GM10266 (cell line): ENCODE measurements at regions not wholly inside any gene's neighbourhood (a gene's known extent, or its start where the extent isn't known, plus 50 kb on each side); places are given as distances from the start of the nearest gene placed in this dataset.
A peak's percentile ranks its signal among the peaks of the same experiment; 100 is the strongest.

Source experiments
- DNase-seq: peaks from one replicate; pipeline ENCODE4 v3.0.0; 2012; ENCODE audit errors: extremely low spot score
- TF ChIP-seq, protein P1 (sequence below): IDR thresholded peaks from 2 replicates; pipeline ENCODE4 v1.5.1; 2012; ENCODE audit warnings: mild to moderate bottlenecking, low read depth; ENCODE audit not compliant: control insufficient read depth, insufficient read depth; ENCODE audit errors: missing control alignments

- TF ChIP-seq, protein P1, sequence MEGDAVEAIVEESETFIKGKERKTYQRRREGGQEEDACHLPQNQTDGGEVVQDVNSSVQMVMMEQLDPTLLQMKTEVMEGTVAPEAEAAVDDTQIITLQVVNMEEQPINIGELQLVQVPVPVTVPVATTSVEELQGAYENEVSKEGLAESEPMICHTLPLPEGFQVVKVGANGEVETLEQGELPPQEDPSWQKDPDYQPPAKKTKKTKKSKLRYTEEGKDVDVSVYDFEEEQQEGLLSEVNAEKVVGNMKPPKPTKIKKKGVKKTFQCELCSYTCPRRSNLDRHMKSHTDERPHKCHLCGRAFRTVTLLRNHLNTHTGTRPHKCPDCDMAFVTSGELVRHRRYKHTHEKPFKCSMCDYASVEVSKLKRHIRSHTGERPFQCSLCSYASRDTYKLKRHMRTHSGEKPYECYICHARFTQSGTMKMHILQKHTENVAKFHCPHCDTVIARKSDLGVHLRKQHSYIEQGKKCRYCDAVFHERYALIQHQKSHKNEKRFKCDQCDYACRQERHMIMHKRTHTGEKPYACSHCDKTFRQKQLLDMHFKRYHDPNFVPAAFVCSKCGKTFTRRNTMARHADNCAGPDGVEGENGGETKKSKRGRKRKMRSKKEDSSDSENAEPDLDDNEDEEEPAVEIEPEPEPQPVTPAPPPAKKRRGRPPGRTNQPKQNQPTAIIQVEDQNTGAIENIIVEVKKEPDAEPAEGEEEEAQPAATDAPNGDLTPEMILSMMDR = no peak
- DNase-seq = no peak
These were observed 129.6 kb downstream of the SEMA6D start for GRCh38 chr15:47846876-47847275.

DNA sequence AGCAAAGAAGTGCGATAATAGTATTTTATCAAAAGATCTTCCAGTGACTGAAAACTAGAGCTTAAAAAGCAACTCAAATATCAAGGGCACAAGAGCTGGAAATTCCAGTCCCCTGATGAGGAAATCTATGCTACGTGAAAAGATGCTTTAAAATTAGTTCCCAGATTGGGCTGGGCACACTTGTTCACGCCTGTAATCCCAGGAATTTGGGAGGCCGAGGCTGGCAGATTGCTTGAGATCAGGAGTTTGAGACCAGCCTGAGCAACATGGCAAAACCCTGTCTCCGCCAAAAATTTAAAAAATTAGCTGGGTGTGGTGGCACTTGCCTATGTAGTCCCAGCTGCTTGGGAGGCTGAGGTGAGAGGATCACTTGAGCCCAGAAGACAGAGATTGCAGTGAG lies 138.8 kb downstream of the SEMA6D start:
- TF ChIP-seq, protein P1 = no peak
- no peak for DNase-seq

- TF ChIP-seq, protein P1 = no peak
- no peak for DNase-seq
These were observed 139.9 kb downstream of the SEMA6D start for GRCh38 chr15:47857014-47857775.

- no peak for DNase-seq
- TF ChIP-seq, protein P1 = no peak
These were observed 140.5 kb downstream of the SEMA6D start for GRCh38 chr15:47857776-47858167.

- DNase-seq = no peak
- TF ChIP-seq, protein P1 = no peak
These were observed 144.0 kb downstream of the SEMA6D start for GRCh38 chr15:47861111-47861903.

- peak; percentile 25 for DNase-seq
- TF ChIP-seq, protein P1 = no peak
These were observed 145.1 kb downstream of the SEMA6D start for GRCh38 chr15:47862402-47862801.

- TF ChIP-seq, protein P1 = no peak
- no peak for DNase-seq
These were observed 149.1 kb downstream of the SEMA6D start for GRCh38 chr15:47866446-47866845.
